Glutamatergic neuron (in vitro differentiated cells): ENCODE measurements at regions not wholly inside any gene's neighbourhood (a gene's known extent, or its start where the extent isn't known, plus 50 kb on each side); places are given as distances from the start of the nearest gene placed in this dataset.
"Not testable (repeated sequence)": the region's sequence is repeated elsewhere in the genome, so short reads cannot be mapped to it uniquely, and the experiment has no call there.

Source experiments
- DNase-seq: peaks from one replicate; pipeline ENCODE4 v3.0.0; 2022
- H3K27ac Mint-ChIP-seq: one replicate; pipeline ENCODE4 v1.8.0; 2020; ENCODE audit warnings: mild to moderate bottlenecking, mixed read lengths, inconsistent platforms; ENCODE audit not compliant: unreplicated experiment
- H3K27me3 Mint-ChIP-seq: one replicate; pipeline ENCODE4 v1.8.0; 2020; ENCODE audit warnings: mild to moderate bottlenecking, moderate library complexity, mixed read lengths, inconsistent platforms; ENCODE audit not compliant: unreplicated experiment
- H3K36me3 Mint-ChIP-seq: one replicate; pipeline ENCODE4 v1.8.0; 2020; ENCODE audit warnings: mild to moderate bottlenecking, mixed read lengths, inconsistent platforms; ENCODE audit not compliant: unreplicated experiment
- H3K4me1 Mint-ChIP-seq: one replicate; pipeline ENCODE4 v1.8.0; 2020; ENCODE audit warnings: mild to moderate bottlenecking, low read depth, mixed read lengths, inconsistent platforms; ENCODE audit not compliant: unreplicated experiment
- H3K4me3 Mint-ChIP-seq: one replicate; pipeline ENCODE4 v1.8.0; 2020; ENCODE audit warnings: mild to moderate bottlenecking, mixed read lengths, inconsistent platforms; ENCODE audit not compliant: unreplicated experiment
- H3K9me3 Mint-ChIP-seq: one replicate; pipeline ENCODE4 v1.8.0; 2020; ENCODE audit warnings: mild to moderate bottlenecking, moderate library complexity, mixed read lengths, inconsistent platforms; ENCODE audit not compliant: unreplicated experiment
- TF ChIP-seq, protein P1 (sequence below): fragments of 200-600 bp; sonication (generic); IDR thresholded peaks from one replicate; pipeline ENCODE4 v1.5.0; 2021; ENCODE audit not compliant: partially characterized antibody, unreplicated experiment

DNA sequence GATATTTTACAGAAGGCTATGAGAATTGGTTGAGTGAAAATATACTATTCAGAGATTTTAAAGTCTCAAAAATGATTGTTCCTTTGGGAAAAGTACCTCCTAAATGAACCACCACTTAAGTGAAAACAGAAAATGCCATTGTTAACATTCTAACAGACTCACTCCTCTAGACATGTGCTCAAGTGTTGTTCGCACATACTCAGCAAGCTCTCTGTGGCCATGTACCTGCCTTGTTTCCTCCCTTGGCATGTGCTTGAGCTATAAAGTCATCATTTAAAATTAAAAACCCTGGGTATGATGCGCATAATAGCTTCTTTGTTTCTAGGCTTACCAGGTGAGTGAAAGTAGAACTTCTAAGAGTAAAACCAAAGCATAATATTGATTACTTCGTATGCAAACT is 343.2 kb upstream of the VRK2 start:
- H3K9me3 Mint-ChIP-seq: no peaks in the 10 kb centered on the region
- H3K4me3 Mint-ChIP-seq: no peak overlapping the region
- H3K36me3 Mint-ChIP-seq: no peaks in the 10 kb centered on the region
- H3K27ac Mint-ChIP-seq: no peak overlapping the region
- no peaks in the 10 kb centered on the region for H3K27me3 Mint-ChIP-seq
- TF ChIP-seq, protein P1, sequence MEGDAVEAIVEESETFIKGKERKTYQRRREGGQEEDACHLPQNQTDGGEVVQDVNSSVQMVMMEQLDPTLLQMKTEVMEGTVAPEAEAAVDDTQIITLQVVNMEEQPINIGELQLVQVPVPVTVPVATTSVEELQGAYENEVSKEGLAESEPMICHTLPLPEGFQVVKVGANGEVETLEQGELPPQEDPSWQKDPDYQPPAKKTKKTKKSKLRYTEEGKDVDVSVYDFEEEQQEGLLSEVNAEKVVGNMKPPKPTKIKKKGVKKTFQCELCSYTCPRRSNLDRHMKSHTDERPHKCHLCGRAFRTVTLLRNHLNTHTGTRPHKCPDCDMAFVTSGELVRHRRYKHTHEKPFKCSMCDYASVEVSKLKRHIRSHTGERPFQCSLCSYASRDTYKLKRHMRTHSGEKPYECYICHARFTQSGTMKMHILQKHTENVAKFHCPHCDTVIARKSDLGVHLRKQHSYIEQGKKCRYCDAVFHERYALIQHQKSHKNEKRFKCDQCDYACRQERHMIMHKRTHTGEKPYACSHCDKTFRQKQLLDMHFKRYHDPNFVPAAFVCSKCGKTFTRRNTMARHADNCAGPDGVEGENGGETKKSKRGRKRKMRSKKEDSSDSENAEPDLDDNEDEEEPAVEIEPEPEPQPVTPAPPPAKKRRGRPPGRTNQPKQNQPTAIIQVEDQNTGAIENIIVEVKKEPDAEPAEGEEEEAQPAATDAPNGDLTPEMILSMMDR: no peak
- no peak for DNase-seq
- H3K4me1 Mint-ChIP-seq: no peaks in the 10 kb centered on the region

DNA sequence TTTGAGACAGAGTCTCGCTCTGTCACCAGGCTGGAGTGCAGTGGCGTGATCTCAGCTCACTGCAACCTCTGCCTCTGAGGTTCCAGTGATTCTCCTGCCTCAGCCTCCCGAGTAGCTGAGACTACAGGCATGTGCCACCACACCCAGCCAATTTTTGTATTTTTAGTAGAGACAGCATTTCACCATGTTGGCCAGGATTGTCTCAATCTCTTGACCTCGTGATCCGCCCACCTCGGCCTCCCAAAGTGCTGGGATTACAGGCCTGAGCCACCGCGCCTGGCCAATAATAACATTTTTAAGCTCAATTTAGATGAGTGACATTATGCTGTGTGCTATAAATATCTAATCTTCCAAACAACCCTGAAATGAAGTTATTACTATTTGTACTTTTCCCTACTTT is 338.8 kb upstream of the VRK2 start:
- H3K4me1 Mint-ChIP-seq: peaks cover 13% of the 10 kb centered on the region
- H3K9me3 Mint-ChIP-seq, H3K27ac Mint-ChIP-seq, H3K36me3 Mint-ChIP-seq, H3K27me3 Mint-ChIP-seq, DNase-seq, H3K4me3 Mint-ChIP-seq: not testable (repeated sequence)

DNA sequence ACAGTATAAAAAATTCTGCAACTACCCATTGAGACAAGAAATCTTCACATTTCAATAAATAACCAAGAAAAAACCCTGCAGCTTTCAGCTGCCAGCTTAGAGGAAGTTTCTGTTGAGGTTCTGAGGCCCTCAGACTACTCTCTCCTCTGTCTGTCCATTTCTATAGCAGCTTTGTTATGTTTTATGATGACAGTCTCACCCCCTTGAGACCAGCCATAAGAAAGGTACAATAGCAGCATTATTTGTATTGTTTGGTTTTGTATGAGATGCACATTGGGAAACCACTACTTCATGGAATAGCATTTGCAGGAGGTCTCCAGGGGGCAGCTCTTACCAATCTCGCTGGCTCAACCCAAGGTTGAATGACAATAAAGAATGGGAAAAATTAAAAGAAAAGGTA is 334.6 kb upstream of the VRK2 start:
- no peak overlapping the region for H3K4me3 Mint-ChIP-seq
- no peak for DNase-seq
- H3K27ac Mint-ChIP-seq: no peak overlapping the region
- no peaks in the 10 kb centered on the region for H3K27me3 Mint-ChIP-seq
- no peaks in the 10 kb centered on the region for H3K36me3 Mint-ChIP-seq
- H3K9me3 Mint-ChIP-seq: no peaks in the 10 kb centered on the region
- TF ChIP-seq, protein P1: no peak
- H3K4me1 Mint-ChIP-seq: peaks cover 13% of the 10 kb centered on the region

DNA sequence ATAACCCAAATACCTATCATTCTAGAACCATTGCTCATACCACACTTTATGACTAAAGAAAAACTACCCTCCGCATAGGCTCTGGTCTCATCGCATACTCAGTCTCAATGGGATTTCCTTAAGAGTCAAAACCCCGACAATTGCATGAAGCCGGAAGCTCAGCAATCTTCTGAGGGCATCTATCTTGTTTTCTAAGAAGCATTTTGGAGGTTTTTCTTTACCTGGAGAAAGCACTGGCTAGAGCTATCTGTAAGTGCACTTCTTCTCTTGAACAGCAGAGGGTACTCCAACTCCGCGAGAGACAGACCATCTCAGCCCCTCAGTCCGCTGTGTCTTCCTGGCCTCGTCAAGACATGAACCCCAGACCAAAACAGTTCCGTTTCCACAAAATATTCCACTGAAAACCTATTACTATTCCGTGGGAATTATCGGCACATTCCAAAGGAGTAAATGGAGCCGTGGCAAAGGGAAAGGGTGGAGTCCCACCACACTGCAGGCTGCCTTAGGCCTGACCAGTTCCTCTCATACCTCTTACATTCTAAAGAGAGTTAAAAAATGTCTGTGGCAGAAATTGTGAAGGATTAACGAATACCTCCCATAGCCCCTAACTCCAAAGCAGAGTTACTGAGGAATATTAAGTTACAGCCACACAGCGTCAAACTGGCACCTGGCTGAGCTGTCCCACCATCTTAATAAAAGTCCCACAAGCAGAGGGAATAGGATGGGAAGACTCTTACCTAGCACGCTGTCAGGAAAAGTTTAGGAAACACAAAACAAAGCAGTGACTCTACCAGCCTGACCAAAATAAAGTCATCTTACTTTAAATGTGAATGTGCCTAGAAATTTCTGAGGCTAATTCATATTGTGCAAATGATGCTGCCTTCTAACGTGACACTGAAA is 325.6 kb upstream of the VRK2 start:
- Mint-ChIP-seq H3K36me3 (no peaks in the 10 kb centered on the region), H3K4me1 (no peaks in the 10 kb centered on the region), H3K9me3 (no peaks in the 10 kb centered on the region), H3K4me3 (no peak overlapping the region), H3K27ac (no peak overlapping the region), H3K27me3 (no peaks in the 10 kb centered on the region)
- TF ChIP-seq, protein P1: peak; percentile 75
- DNase-seq: peak; percentile 53

GRCh38 chr2:57725337-57725947 is 321.2 kb upstream of the VRK2 start:
- Mint-ChIP-seq H3K27me3 (no peaks in the 10 kb centered on the region), H3K4me3 (no peak overlapping the region), H3K36me3 (no peaks in the 10 kb centered on the region), H3K4me1 (no peaks in the 10 kb centered on the region), H3K27ac (no peak overlapping the region), H3K9me3 (no peaks in the 10 kb centered on the region)
- TF ChIP-seq, protein P1: no peak
- DNase-seq: no peak
